HFF-Myc (cell line): ENCODE measurements at regions not wholly inside any gene's neighbourhood (a gene's known extent, or its start where the extent isn't known, plus 50 kb on each side); places are given as distances from the start of the nearest gene placed in this dataset.

Source experiments
- DNase-seq: peaks from one replicate; pipeline ENCODE4 v3.0.0-alpha.2; 2011; ENCODE audit warnings: low read depth; ENCODE audit errors: extremely low read depth
- H3K4me3 ChIP-seq: replicated peaks from 2 replicates; pipeline ENCODE4 v1.5.1; 2011; ENCODE audit warnings: low read depth, mild to moderate bottlenecking, control low read depth, low read length
- TF ChIP-seq, protein P1 (sequence below): IDR thresholded peaks from 2 replicates; pipeline ENCODE4 v1.5.1; 2012; ENCODE audit warnings: mild to moderate bottlenecking, low read depth, low read length, control low read depth; ENCODE audit errors: missing control alignments

DNA sequence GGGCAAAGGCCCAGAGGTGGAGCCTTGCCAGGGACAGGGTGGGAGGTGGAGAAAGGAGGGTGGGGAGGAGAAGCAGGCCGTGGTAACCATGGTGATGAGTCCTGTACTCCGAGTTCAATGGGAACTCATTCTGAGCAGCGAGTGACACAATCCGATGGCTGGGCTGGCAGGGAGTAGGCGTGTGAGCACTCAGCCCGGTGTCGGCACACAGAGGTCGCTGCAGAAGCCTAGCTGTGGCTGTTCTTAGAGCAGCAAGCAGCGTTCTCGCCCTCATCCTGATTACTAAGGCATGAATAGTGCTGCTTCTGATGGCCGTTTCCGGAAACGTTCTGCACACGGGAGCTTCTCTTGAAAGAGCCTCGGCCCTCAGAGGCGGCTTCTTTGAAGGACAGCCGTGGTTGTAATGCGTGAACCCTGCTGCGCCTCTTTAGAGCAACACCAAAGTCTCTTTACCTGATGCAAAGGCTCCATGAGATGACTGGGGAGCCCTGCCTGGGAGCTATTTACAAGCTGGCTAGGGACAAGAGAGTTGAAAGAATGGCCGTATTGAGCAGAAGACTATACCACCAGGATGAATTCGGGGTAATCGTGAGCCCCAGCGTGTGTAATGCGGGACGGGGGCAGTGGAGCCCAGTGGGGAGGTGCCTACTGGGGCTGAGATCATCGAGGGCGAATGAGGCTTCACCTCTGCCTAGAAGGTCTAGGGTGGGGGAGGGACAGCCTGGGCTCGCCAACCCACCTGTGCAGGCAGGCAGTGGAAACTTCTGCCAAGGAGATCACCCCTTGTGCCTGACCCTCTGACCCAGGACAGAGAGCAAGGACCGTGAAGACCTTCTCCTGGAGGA is 72.8 kb upstream of the PAX7 start:
- TF ChIP-seq, protein P1, sequence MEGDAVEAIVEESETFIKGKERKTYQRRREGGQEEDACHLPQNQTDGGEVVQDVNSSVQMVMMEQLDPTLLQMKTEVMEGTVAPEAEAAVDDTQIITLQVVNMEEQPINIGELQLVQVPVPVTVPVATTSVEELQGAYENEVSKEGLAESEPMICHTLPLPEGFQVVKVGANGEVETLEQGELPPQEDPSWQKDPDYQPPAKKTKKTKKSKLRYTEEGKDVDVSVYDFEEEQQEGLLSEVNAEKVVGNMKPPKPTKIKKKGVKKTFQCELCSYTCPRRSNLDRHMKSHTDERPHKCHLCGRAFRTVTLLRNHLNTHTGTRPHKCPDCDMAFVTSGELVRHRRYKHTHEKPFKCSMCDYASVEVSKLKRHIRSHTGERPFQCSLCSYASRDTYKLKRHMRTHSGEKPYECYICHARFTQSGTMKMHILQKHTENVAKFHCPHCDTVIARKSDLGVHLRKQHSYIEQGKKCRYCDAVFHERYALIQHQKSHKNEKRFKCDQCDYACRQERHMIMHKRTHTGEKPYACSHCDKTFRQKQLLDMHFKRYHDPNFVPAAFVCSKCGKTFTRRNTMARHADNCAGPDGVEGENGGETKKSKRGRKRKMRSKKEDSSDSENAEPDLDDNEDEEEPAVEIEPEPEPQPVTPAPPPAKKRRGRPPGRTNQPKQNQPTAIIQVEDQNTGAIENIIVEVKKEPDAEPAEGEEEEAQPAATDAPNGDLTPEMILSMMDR: no peak
- no peak for DNase-seq

DNA sequence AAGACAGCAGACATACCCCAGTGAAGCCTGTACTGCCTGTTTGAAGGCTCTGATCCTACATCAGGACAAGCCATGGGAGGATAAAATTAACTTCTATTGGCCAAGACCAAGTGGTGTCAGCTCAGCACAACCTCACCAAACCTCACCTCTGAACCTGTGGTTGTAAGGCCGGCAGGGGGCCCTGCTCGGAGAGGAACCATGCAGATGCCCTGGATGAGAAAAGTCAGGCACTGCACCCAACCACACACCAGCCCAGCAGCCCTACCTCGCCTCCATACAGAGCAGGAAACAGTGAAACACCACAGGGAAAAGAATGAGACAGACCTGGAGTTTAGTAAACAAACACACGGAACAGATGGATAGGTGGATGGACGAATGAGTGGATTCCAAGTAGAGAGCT is 70.0 kb upstream of the PAX7 start:
- H3K4me3 ChIP-seq: no peak overlapping the region
- TF ChIP-seq, protein P1: no peak
- DNase-seq: no peak

More for the DNA sequence above, 72.8 kb upstream of the PAX7 start:
- H3K4me3 ChIP-seq: no peak overlapping the region

DNA sequence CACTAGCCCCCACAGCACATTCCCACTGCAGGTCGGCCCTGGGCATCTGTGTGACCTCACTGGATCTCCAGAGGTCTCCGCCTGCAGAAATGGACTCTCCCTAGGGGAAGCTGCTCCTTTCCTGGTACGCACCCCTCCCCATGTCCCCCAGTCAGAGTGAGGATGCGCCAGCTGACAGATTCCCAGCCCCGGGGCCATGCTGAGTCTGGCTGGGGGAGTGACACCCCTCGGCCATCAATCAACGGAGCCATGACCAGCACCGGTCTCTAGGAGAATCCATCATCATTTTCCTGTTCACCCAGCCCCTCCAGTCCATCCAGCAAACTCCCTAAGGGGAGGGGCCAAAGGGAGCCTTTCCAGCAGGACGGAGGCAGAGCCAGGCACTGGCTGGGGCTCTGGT is 68.7 kb upstream of the PAX7 start:
- TF ChIP-seq, protein P1: no peak
- DNase-seq: no peak
- no peak overlapping the region for H3K4me3 ChIP-seq

DNA sequence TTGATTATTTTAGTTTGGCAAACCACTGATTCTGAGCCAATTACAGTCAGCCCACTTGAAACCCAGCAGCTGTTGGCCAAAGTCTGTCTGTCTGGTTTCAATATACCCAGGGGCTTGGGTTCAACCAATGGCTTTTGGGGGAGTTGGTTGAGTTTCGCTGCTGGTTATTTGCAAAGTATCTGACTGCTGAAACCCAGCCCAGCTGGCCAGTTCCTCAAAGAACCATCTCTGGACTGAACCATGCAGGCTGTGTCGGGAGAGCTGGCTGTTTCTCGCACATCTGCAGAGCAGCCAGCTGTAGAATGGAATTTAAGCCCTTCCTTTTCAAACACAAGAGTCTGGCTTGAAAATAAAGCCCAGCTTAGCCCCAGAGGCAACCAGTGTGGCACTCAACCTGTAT is 66.0 kb upstream of the PAX7 start:
- TF ChIP-seq, protein P1: no peak
- DNase-seq: no peak
- no peak overlapping the region for H3K4me3 ChIP-seq

DNA sequence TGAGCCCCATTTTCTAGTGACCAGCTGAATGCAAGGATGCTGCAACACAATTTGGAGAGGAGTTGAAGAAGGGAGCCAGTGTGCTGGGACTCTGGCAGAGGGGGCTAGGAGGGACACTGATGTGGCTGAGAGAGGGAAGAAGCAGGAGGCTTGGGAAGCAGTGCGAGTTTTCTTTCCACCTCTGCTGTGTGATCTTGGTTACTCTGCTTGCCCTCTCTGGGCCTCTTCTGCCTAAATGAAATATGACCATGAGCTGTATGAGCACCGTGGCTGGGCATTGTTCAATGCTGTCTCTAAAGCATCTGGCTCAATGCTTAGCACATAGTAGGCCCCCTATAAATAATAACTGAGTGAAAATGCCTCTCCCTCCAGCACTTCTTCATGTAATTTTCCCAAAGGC is 65.3 kb upstream of the PAX7 start:
- DNase-seq: no peak
- no peak overlapping the region for H3K4me3 ChIP-seq
- TF ChIP-seq, protein P1: no peak

DNA sequence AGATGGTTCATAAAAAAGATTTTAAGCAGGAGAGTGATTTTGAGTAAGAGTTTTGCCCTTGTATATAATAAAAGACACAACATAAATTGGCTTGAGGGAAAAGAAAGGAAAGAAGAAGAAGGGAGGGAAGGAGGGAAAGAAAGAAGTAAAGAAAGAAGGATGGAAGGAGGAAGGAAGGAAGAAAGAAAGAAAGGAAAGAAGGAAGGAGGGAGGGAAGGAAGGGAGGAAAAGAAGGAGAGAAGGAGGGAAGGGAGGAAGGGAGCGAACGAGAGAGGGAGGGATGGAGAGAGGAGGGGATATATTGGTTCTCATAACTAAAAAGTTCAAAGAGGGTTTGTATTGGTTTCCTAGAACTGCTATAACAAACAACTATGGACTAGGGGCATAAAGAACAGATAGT is 62.2 kb upstream of the PAX7 start:
- TF ChIP-seq, protein P1: no peak
- H3K4me3 ChIP-seq: no peak overlapping the region
- no peak for DNase-seq
